Keratinocyte (primary cell): ENCODE measurements at regions not wholly inside any gene's neighbourhood (a gene's known extent, or its start where the extent isn't known, plus 50 kb on each side); places are given as distances from the start of the nearest gene placed in this dataset.

Experiments used
- EZH2 ChIP-seq: IDR thresholded peaks from one replicate; pipeline ENCODE4 v1.6.1; 2012; ENCODE audit warnings: inconsistent platforms, mild to moderate bottlenecking, low read length, moderate library complexity
- TF ChIP-seq, protein P1 (sequence below), 3 experiments: IDR thresholded peaks in 1 of 3; conservative IDR thresholded peaks in 1 of 3; optimal IDR thresholded peaks in 1 of 3; 2 replicates in 2 of 3; 3 replicates in 1 of 3; pipeline versions ENCODE3 to v1.5.1; 2011; ENCODE audit warnings: low read length in 3 of 3, mild to moderate bottlenecking in 3 of 3, moderate library complexity in 2 of 3, control low read depth in 1 of 3, inconsistent platforms in 1 of 3; ENCODE audit not compliant: insufficient read depth in 2 of 3; ENCODE audit errors: extremely low read depth in 1 of 3

DNA sequence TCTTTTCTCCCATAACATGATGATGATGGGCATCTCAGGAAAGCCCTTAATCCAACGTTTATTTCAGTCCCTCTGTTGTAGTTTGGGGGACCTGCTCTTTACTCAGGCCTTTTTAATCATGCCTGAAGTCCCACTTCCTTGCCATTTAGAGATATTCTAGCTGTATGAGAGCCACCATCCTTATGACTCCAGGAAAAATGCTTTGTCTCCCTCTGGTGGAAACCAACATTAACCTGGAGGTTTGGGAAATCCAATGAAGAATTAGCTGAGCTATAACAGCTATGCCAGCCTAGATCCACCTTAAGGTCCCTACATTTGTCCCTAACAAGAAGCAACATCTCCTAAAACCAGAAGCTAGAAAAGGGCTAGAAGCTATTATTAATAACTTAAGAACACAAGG, 1399.1 kb downstream of the LRFN5 start:
- TF ChIP-seq EZH2: no peak
- TF ChIP-seq, protein P1, sequence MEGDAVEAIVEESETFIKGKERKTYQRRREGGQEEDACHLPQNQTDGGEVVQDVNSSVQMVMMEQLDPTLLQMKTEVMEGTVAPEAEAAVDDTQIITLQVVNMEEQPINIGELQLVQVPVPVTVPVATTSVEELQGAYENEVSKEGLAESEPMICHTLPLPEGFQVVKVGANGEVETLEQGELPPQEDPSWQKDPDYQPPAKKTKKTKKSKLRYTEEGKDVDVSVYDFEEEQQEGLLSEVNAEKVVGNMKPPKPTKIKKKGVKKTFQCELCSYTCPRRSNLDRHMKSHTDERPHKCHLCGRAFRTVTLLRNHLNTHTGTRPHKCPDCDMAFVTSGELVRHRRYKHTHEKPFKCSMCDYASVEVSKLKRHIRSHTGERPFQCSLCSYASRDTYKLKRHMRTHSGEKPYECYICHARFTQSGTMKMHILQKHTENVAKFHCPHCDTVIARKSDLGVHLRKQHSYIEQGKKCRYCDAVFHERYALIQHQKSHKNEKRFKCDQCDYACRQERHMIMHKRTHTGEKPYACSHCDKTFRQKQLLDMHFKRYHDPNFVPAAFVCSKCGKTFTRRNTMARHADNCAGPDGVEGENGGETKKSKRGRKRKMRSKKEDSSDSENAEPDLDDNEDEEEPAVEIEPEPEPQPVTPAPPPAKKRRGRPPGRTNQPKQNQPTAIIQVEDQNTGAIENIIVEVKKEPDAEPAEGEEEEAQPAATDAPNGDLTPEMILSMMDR (optimal IDR thresholded peaks at IDR 0.05 in 1 of 3, IDR thresholded peaks at IDR 0.05 in 1 of 3, conservative IDR thresholded peaks at IDR 0.05 in 1 of 3; ENCODE audit: extremely low read depth in 1 of 3, insufficient read depth in 2 of 3, low read length in 3 of 3): peak in 1 of 3 experiments; percentile 24
